ENCODE measurements at regions not wholly inside any gene's neighbourhood (a gene's known extent, or its start where the extent isn't known, plus 50 kb on each side); places are given as distances from the start of the nearest gene placed in this dataset.

DNA sequence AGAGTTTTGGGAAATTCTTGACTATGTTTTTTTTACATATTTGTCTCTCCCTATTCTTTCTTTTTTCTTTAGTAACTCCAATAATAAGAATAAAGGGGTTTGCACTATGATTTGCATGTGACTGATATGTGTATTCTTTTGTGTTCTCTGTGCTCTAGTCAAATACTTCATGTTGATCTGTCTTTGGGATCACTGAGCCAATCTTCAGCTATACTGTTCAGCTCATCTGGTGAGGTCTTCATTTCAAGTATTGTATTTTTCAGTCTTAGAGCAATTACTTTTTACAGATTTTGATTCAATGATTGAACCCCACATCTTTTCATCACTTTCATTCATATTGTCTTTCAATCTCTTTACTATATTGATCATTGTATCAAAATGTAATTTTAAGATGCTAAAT, 58.1 kb upstream of the TAF11L2 start:
- TF ChIP-seq, protein P1, sequence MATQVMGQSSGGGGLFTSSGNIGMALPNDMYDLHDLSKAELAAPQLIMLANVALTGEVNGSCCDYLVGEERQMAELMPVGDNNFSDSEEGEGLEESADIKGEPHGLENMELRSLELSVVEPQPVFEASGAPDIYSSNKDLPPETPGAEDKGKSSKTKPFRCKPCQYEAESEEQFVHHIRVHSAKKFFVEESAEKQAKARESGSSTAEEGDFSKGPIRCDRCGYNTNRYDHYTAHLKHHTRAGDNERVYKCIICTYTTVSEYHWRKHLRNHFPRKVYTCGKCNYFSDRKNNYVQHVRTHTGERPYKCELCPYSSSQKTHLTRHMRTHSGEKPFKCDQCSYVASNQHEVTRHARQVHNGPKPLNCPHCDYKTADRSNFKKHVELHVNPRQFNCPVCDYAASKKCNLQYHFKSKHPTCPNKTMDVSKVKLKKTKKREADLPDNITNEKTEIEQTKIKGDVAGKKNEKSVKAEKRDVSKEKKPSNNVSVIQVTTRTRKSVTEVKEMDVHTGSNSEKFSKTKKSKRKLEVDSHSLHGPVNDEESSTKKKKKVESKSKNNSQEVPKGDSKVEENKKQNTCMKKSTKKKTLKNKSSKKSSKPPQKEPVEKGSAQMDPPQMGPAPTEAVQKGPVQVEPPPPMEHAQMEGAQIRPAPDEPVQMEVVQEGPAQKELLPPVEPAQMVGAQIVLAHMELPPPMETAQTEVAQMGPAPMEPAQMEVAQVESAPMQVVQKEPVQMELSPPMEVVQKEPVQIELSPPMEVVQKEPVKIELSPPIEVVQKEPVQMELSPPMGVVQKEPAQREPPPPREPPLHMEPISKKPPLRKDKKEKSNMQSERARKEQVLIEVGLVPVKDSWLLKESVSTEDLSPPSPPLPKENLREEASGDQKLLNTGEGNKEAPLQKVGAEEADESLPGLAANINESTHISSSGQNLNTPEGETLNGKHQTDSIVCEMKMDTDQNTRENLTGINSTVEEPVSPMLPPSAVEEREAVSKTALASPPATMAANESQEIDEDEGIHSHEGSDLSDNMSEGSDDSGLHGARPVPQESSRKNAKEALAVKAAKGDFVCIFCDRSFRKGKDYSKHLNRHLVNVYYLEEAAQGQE (IDR thresholded peaks at IDR 0.05; ENCODE audit: low read depth), result no peak
- TF ChIP-seq TAF1 (IDR thresholded peaks at IDR 0.05; ENCODE audit: low read depth) (no peak), RAD21 (IDR thresholded peaks at IDR 0.05; ENCODE audit: low read depth) (no peak), CEBPB (IDR thresholded peaks at IDR 0.05) (no peak), YY1 (IDR thresholded peaks at IDR 0.05; ENCODE audit: low read depth) (no peak), ZBTB7A (IDR thresholded peaks at IDR 0.05; ENCODE audit: low read depth) (no peak), TEAD4 (IDR thresholded peaks at IDR 0.05) (no peak), EP300 (IDR thresholded peaks at IDR 0.05; ENCODE audit: borderline replicate concordance) (no peak), EGR1 (IDR thresholded peaks at IDR 0.05) (no peak)
- TF ChIP-seq, protein P2, sequence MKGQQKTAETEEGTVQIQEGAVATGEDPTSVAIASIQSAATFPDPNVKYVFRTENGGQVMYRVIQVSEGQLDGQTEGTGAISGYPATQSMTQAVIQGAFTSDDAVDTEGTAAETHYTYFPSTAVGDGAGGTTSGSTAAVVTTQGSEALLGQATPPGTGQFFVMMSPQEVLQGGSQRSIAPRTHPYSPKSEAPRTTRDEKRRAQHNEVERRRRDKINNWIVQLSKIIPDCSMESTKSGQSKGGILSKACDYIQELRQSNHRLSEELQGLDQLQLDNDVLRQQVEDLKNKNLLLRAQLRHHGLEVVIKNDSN (IDR thresholded peaks at IDR 0.05), result no peak
- TF ChIP-seq, protein P3, sequence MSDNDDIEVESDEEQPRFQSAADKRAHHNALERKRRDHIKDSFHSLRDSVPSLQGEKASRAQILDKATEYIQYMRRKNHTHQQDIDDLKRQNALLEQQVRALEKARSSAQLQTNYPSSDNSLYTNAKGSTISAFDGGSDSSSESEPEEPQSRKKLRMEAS (IDR thresholded peaks at IDR 0.05), result no peak

Data from Ishikawa (cell line).